HCT116 (cell line): ENCODE measurements at regions not wholly inside any gene's neighbourhood (a gene's known extent, or its start where the extent isn't known, plus 50 kb on each side); places are given as distances from the start of the nearest gene placed in this dataset.

ENCODE experiments used
- ATAC-seq: fragments of 200-7000 bp; cut with Tn5 transposase; 2 replicates; pipeline ENCODE4 v1.9.1; 2020; ENCODE audit warnings: mild to moderate bottlenecking, moderate library complexity
- BruUV-seq: library from RNA; stranded (reverse); fragments of 400-500 nt; replicated peaks from 2 replicates; lab custom pipeline; 2021; lab: Mats Ljungman, UMichigan
- CTCF ChIA-PET: fragments of 300-600 bp; sonication (Branson Sonifier 250); formaldehyde crosslinking; loops from one replicate; lab custom pipeline; 2021; ENCODE audit warnings: antibody characterized with exemption; lab: Charles Lee
- POLR2A ChIA-PET: fragments of 300-600, 350-600 bp; sonication (Branson Sonifier 250); formaldehyde crosslinking; loops from one replicate; lab custom pipeline; 2021; ENCODE audit warnings: antibody characterized with exemption; lab: Charles Lee
- RAD21 ChIA-PET, 2 experiments: fragments of 300-600 bp; sonication (Branson Sonifier 250); formaldehyde crosslinking; loops; one replicate each; lab custom pipeline; 2023; ENCODE audit warnings: low total read pairs in 2 of 2; ENCODE audit not compliant: uncharacterized antibody in 2 of 2, unreplicated experiment in 2 of 2, low non-redundant PET in 1 of 2; lab: Charles Lee
- DNase-seq: peaks from one replicate; pipeline ENCODE4 v3.0.0-alpha.2; 2010; ENCODE audit warnings: low read depth, low spot score
- H2AFZ ChIP-seq: fragments of 200-600 bp; shearing (Covaris generic), sonication (generic); 2 replicates; pipeline ENCODE4 v1.6.1; 2017; ENCODE audit warnings: low read depth, mixed run types, mixed read lengths, antibody characterized with exemption, low read length; ENCODE audit not compliant: poor library complexity, severe bottlenecking
- H3K27ac ChIP-seq: 2 replicates; pipeline ENCODE4 v1.5.1; 2012; ENCODE audit warnings: low read depth, low read length
- H3K27me3 ChIP-seq: fragments of 200-600 bp; sonication (generic); 2 replicates; pipeline ENCODE4 v1.6.1; 2016; ENCODE audit warnings: mixed run types, low read length, mixed read lengths; ENCODE audit not compliant: insufficient read depth
- H3K36me3 ChIP-seq, 2 experiments: fragments of 200-500 bp in 1 of 2; fragments of 200-600 bp in 1 of 2; sonication (Bioruptor generic) in 1 of 2; sonication (generic) in 1 of 2; 2 replicates each; pipeline versions ENCODE4 v1.5.1 to v1.6.1; 2014 to 2016; ENCODE audit warnings: low read length in 2 of 2, inconsistent platforms in 1 of 2, mixed read lengths in 1 of 2, mixed run types in 1 of 2; ENCODE audit not compliant: insufficient read depth in 2 of 2, control insufficient read depth in 1 of 2
- H3K4me1 ChIP-seq, 2 experiments: fragments of 200-600 bp in 1 of 2; sonication (generic) in 1 of 2; 2 replicates each; pipeline versions ENCODE4 v1.5.1 to v1.6.1; 2012 to 2017; ENCODE audit warnings: low read length in 2 of 2, inconsistent platforms in 1 of 2, mild to moderate bottlenecking in 1 of 2, mixed read lengths in 1 of 2, mixed run types in 1 of 2, moderate library complexity in 1 of 2; ENCODE audit not compliant: insufficient read depth in 2 of 2, control insufficient read depth in 1 of 2
- H3K4me2 ChIP-seq: fragments of 200-600 bp; sonication (generic); 2 replicates; pipeline ENCODE4 v1.6.1; 2017; ENCODE audit warnings: mixed run types, low read length, mixed read lengths
- H3K4me3 ChIP-seq, 2 experiments: fragments of 200-600 bp in 1 of 2; sonication (generic) in 1 of 2; replicated peaks in 1 of 2; 2 replicates each; pipeline ENCODE4 v1.5.1; 2011 to 2016; ENCODE audit warnings: low read length in 2 of 2, control low read depth in 1 of 2, low read depth in 1 of 2, mild to moderate bottlenecking in 1 of 2, mixed read lengths in 1 of 2, mixed run types in 1 of 2
- H3K79me2 ChIP-seq: fragments of 200-600 bp; sonication (generic); 2 replicates; pipeline ENCODE4 v1.6.1; 2017; ENCODE audit warnings: mild to moderate bottlenecking, mixed run types, low read length, moderate library complexity, mixed read lengths; ENCODE audit not compliant: insufficient read depth
- H3K9ac ChIP-seq: fragments of 200-600 bp; sonication (generic); 2 replicates; pipeline ENCODE4 v1.6.1; 2016; ENCODE audit warnings: low read length, mixed read lengths
- H3K9me2 ChIP-seq: fragments of 200-600 bp; sonication (generic), shearing (Covaris generic); 2 replicates; pipeline ENCODE4 v1.6.1; 2017; ENCODE audit warnings: mixed run types, mild to moderate bottlenecking, moderate library complexity; ENCODE audit not compliant: insufficient read depth
- H3K9me3 ChIP-seq, 2 experiments: fragments of 200-500 bp in 1 of 2; fragments of 200-600 bp in 1 of 2; sonication (Bioruptor generic) in 1 of 2; sonication (generic) in 1 of 2; 2 replicates each; pipeline ENCODE4 v1.6.1; 2014 to 2017; ENCODE audit warnings: low read length in 2 of 2, mixed read lengths in 2 of 2, inconsistent platforms in 1 of 2, low read depth in 1 of 2, mild to moderate bottlenecking in 1 of 2, mixed run types in 1 of 2, moderate library complexity in 1 of 2; ENCODE audit not compliant: control insufficient read depth in 1 of 2, insufficient read depth in 1 of 2
- H4K20me1 ChIP-seq: fragments of 200-600 bp; sonication (generic), shearing (Covaris generic); 2 replicates; pipeline ENCODE4 v1.6.1; 2017; ENCODE audit warnings: mixed run types, mild to moderate bottlenecking, moderate library complexity; ENCODE audit not compliant: insufficient read depth
- ATF3 ChIP-seq: IDR thresholded peaks from 2 replicates; pipeline ENCODE4 v1.6.1; 2012
- CTCF ChIP-seq, 3 experiments: fragments of 200-600 bp in 1 of 3; sonication (generic) in 1 of 3; IDR thresholded peaks in 2 of 3; conservative IDR thresholded peaks in 1 of 3; 2 replicates each; pipeline ENCODE4 v1.5.1; 2012 to 2017; ENCODE audit warnings: low read depth in 2 of 3, low read length in 2 of 3, antibody characterized with exemption in 1 of 3, borderline replicate concordance in 1 of 3, control low read depth in 1 of 3, mild to moderate bottlenecking in 1 of 3, mixed read lengths in 1 of 3, mixed run types in 1 of 3, moderate library complexity in 1 of 3; ENCODE audit not compliant: insufficient read depth in 1 of 3
- ELF1 ChIP-seq: IDR thresholded peaks from 2 replicates; pipeline ENCODE4 v1.6.1; 2012; ENCODE audit warnings: low read depth, borderline replicate concordance
- EZH2 ChIP-seq: fragments of 200-600 bp; sonication (generic); IDR thresholded peaks from 2 replicates; pipeline ENCODE4 v1.6.1; 2017; ENCODE audit warnings: antibody characterized with exemption, mixed run types
- EZH2phosphoT487 ChIP-seq: fragments of 200-600 bp; IDR thresholded peaks from 2 replicates; pipeline ENCODE4 v1.6.1; 2018; ENCODE audit warnings: antibody characterized with exemption, borderline replicate concordance
- FOSL1 ChIP-seq: IDR thresholded peaks from 2 replicates; pipeline ENCODE4 v1.6.1; 2012; ENCODE audit warnings: low read depth
- POLR2A ChIP-seq: IDR thresholded peaks from 2 replicates; pipeline ENCODE4 v1.7.0; 2011; ENCODE audit warnings: borderline replicate concordance; ENCODE audit not compliant: insufficient read depth, insufficient read length; ENCODE audit errors: extremely low read depth
- REST ChIP-seq: IDR thresholded peaks from 2 replicates; pipeline ENCODE4 v1.6.1; 2012; ENCODE audit warnings: low read depth
- ZBTB33 ChIP-seq: IDR thresholded peaks from 2 replicates; pipeline ENCODE4 v1.6.1; 2011; ENCODE audit warnings: mild to moderate bottlenecking, low read length, moderate library complexity; ENCODE audit not compliant: insufficient replicate concordance; ENCODE audit errors: extremely low read depth
- ZFX ChIP-seq: fragments of 450-650 bp; IDR thresholded peaks from 2 replicates; pipeline ENCODE4 v1.6.1; 2017
- ZNF274 ChIP-seq: fragments of 200-500 bp; sonication (Bioruptor generic); IDR thresholded peaks from 2 replicates; pipeline ENCODE4 v1.6.1; 2014; ENCODE audit warnings: mild to moderate bottlenecking, low read depth, low read length, inconsistent platforms
- intact Hi-C: fragments of 100-400 bp; cut with micrococcal nuclease; formaldehyde crosslinking; loops from 2 replicates; pipeline ENCODE4 v1.10.0; 2022

- H3K9me3 ChIP-seq, result no peaks in the 10 kb centered on the region
- peaks cover 14% of the 10 kb centered on the region for H3K27me3 ChIP-seq
- intact Hi-C loops, result no loop called here
- CTCF ChIA-PET, result no interaction called here
- H3K9ac ChIP-seq, result no peak overlapping the region
- no peaks in the 10 kb centered on the region for H3K36me3 ChIP-seq
- 0 out of 4 replicates have a peak, but pooled peaks cover 0 to 2% of the 10 kb centered on the region in 2 experiments for H3K4me1 ChIP-seq
- no peaks in the 10 kb centered on the region for H3K9me2 ChIP-seq
- ATAC-seq (peak; percentile 31; the same call in 1 of the 2 replicates), DNase-seq (no peak)
- no peak overlapping the region for H3K27ac ChIP-seq
- H3K79me2 ChIP-seq, result no peaks in the 10 kb centered on the region
- no peaks in the 10 kb centered on the region for H4K20me1 ChIP-seq
- TF ChIP-seq CTCF (IDR thresholded peaks at IDR 0.05 in 2 of 3, conservative IDR thresholded peaks at IDR 0.05 in 1 of 3; ENCODE audit: borderline replicate concordance in 1 of 3, insufficient read depth in 1 of 3, low read depth in 2 of 3, low read length in 2 of 3), result peak in 2 of 3 experiments; percentile 2 to 5; a peak in 1 of 6 replicates
- no peak for TF ChIP-seq EZH2phosphoT487
- no TSS peak for BruUV-seq
- RAD21 ChIA-PET, result no interaction called here
- H3K4me2 ChIP-seq, result no peak overlapping the region
- H3K4me3 ChIP-seq, result no peak overlapping the region
- POLR2A ChIA-PET, result no interaction called here
- H2AFZ ChIP-seq, result no peak overlapping the region
These were observed 142.4 kb upstream of the MYCN start for GRCh38 chr2:15797939-15798281.

GRCh38 chr2:15798701-15799431, 141.5 kb upstream of the MYCN start:
- H3K4me1 ChIP-seq, result 0 out of 4 replicates have a peak, but pooled peaks cover 0 to 2% of the 10 kb centered on the region in 2 experiments
- no TSS peak for BruUV-seq
- H3K4me2 ChIP-seq, result no peak overlapping the region
- no peak overlapping the region for H2AFZ ChIP-seq
- RAD21 ChIA-PET, result no interaction called here
- peaks cover 14% of the 10 kb centered on the region for H3K27me3 ChIP-seq
- CTCF ChIA-PET, result no interaction called here
- no peak overlapping the region for H3K27ac ChIP-seq
- no peak overlapping the region for H3K9ac ChIP-seq
- no peaks in the 10 kb centered on the region for H3K9me3 ChIP-seq
- no peaks in the 10 kb centered on the region for H3K79me2 ChIP-seq
- DNase-seq (no peak), ATAC-seq (no peak)
- H3K9me2 ChIP-seq, result no peaks in the 10 kb centered on the region
- intact Hi-C loops, result no loop called here
- no peaks in the 10 kb centered on the region for H4K20me1 ChIP-seq
- no peak overlapping the region for H3K4me3 ChIP-seq
- POLR2A ChIA-PET, result no interaction called here
- H3K36me3 ChIP-seq, result no peaks in the 10 kb centered on the region
- TF ChIP-seq ZBTB33 (no peak), FOSL1 (no peak), EZH2 (no peak), ZNF274 (no peak), REST (no peak), ATF3 (no peak), ZFX (no peak), ELF1 (no peak), POLR2A (no peak), EZH2phosphoT487 (no peak)
